SK-N-SH treated with all-trans-retinoic acid at 6 μM for 48 hours (cell line): ENCODE measurements at regions not wholly inside any gene's neighbourhood (a gene's known extent, or its start where the extent isn't known, plus 50 kb on each side); places are given as distances from the start of the nearest gene placed in this dataset.

ENCODE experiments used
- ATAC-seq: fragments of 200-7000 bp; cut with Tn5 transposase; 3 replicates; pipeline ENCODE4 v1.9.1; 2020; ENCODE audit warnings: mild to moderate bottlenecking, moderate library complexity
- ARNTL ChIP-seq: fragments of 450-650 bp; formaldehyde crosslinking; IDR thresholded peaks from 2 replicates; pipeline ENCODE4 v1.5.0; 2020; ENCODE audit warnings: low read depth, mild to moderate bottlenecking, moderate library complexity, borderline replicate concordance
- BACH2 ChIP-seq: fragments of 250-450 bp; sonication (Bioruptor Pico); IDR thresholded peaks from 2 replicates; pipeline ENCODE4 v1.9.0; 2021; ENCODE audit warnings: mild to moderate bottlenecking, borderline replicate concordance
- CSDC2 ChIP-seq: fragments of 250-450 bp; sonication (Bioruptor Pico); IDR thresholded peaks from 2 replicates; pipeline ENCODE4 v1.5.0; 2020; ENCODE audit warnings: mild to moderate bottlenecking, moderate library complexity
- ESRRG ChIP-seq: fragments of 250-450 bp; sonication (Bioruptor Pico); IDR thresholded peaks from 2 replicates; pipeline ENCODE4 v1.6.1; 2021; ENCODE audit warnings: mild to moderate bottlenecking
- GLIS3 ChIP-seq: fragments of 250-450 bp; sonication (Bioruptor Pico); IDR thresholded peaks from 2 replicates; pipeline ENCODE4 v1.5.0; 2020; ENCODE audit warnings: mild to moderate bottlenecking, moderate library complexity
- ISL1 ChIP-seq: fragments of 250-450 bp; sonication (Bioruptor Pico); IDR thresholded peaks from 2 replicates; pipeline ENCODE4 v2.1.2; 2022; ENCODE audit warnings: mild to moderate bottlenecking, moderate library complexity
- OSR1 ChIP-seq: fragments of 250-450 bp; sonication (Bioruptor Pico); IDR thresholded peaks from 2 replicates; pipeline ENCODE4 v1.8.0; 2022; ENCODE audit warnings: moderate library complexity, mild to moderate bottlenecking, inconsistent platforms
- PPARA ChIP-seq: fragments of 250-450 bp; sonication (Bioruptor Pico); IDR thresholded peaks from 2 replicates; pipeline ENCODE4 v1.5.0; 2020; ENCODE audit warnings: mild to moderate bottlenecking, borderline replicate concordance
- RARB ChIP-seq: fragments of 250-450 bp; sonication (Bioruptor Pico); IDR thresholded peaks from 2 replicates; pipeline ENCODE4 v1.8.0; 2021; ENCODE audit warnings: mild to moderate bottlenecking, moderate library complexity
- SNAI2 ChIP-seq: fragments of 250-450 bp; sonication (Bioruptor Pico); IDR thresholded peaks from 2 replicates; pipeline ENCODE4 v1.5.0; 2020; ENCODE audit warnings: mild to moderate bottlenecking, moderate library complexity
- TCF4 ChIP-seq: fragments of 250-450 bp; sonication (Bioruptor Pico); IDR thresholded peaks from 2 replicates; pipeline ENCODE4 v1.8.0; 2021; ENCODE audit warnings: mild to moderate bottlenecking, moderate library complexity, borderline replicate concordance
- TOX ChIP-seq: fragments of 250-450 bp; sonication (Bioruptor Pico); IDR thresholded peaks from 2 replicates; pipeline ENCODE4 v1.8.0; 2021; ENCODE audit warnings: mild to moderate bottlenecking, moderate library complexity, borderline replicate concordance
- ZFP3 ChIP-seq: fragments of 250-450 bp; sonication (Bioruptor Pico); IDR thresholded peaks from 2 replicates; pipeline ENCODE4 v1.5.0; 2020; ENCODE audit warnings: mild to moderate bottlenecking, moderate library complexity
- ZFP30 ChIP-seq: fragments of 450-650 bp; formaldehyde crosslinking; IDR thresholded peaks from 2 replicates; pipeline ENCODE4 v1.5.0; 2022; ENCODE audit warnings: mild to moderate bottlenecking, moderate library complexity
- ZNF565 ChIP-seq: fragments of 450-650 bp; formaldehyde crosslinking; conservative IDR thresholded peaks from 2 replicates; pipeline ENCODE4 v1.5.0; 2020; ENCODE audit warnings: low read depth, mild to moderate bottlenecking, moderate library complexity
- ZNF70 ChIP-seq: fragments of 450-650 bp; formaldehyde crosslinking; IDR thresholded peaks from 2 replicates; pipeline ENCODE4 v1.5.0; 2020; ENCODE audit warnings: mild to moderate bottlenecking, moderate library complexity
- ZNF8 ChIP-seq: fragments of 450-650 bp; formaldehyde crosslinking; IDR thresholded peaks from 2 replicates; pipeline ENCODE4 v1.5.0; 2020; ENCODE audit warnings: mild to moderate bottlenecking, moderate library complexity
- TF ChIP-seq, protein P1 (sequence below): fragments of 250-450 bp; sonication (Bioruptor Pico); IDR thresholded peaks from 2 replicates; pipeline ENCODE4 v1.5.1; 2021; ENCODE audit warnings: mild to moderate bottlenecking, moderate library complexity
- TF ChIP-seq, protein P2 (sequence below): fragments of 250-450 bp; sonication (Bioruptor Pico); IDR thresholded peaks from 2 replicates; pipeline ENCODE4 v1.8.0; 2021; ENCODE audit warnings: low read depth, mild to moderate bottlenecking, moderate library complexity, borderline replicate concordance
- TF ChIP-seq, protein P3 (sequence below): fragments of 250-450 bp; sonication (Bioruptor Pico); IDR thresholded peaks from 2 replicates; pipeline ENCODE4 v1.5.0; 2020; ENCODE audit warnings: mild to moderate bottlenecking, moderate library complexity
- TF ChIP-seq, protein P4 (sequence below): fragments of 250-450 bp; sonication (Bioruptor Pico); IDR thresholded peaks from 2 replicates; pipeline ENCODE4 v1.5.1; 2020; ENCODE audit warnings: low read depth, mild to moderate bottlenecking, moderate library complexity
- TF ChIP-seq, protein P5 (sequence below): fragments of 250-450 bp; sonication (Bioruptor Pico); IDR thresholded peaks from 2 replicates; pipeline ENCODE4 v1.8.0; 2020; ENCODE audit warnings: mild to moderate bottlenecking, moderate library complexity, borderline replicate concordance

DNA sequence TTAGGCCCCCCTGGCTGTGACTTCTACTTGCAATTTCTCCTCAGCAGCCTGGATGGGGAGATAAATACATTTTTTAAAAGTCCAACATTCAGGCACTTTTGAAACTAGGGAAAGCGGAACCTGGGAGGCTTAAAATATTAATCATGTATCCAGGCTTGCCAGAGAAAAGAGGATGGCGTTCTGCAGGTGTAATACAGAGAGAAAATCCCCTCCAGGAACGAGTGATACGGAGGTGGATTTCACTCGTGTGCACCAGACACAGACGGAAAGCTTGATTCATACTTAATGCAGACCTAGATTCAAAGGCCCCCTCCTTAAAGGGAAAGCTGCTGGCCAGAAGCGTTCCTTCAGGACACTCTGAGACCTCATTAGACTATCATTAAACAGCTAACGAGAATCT lies 354.0 kb upstream of the BOD1L1 start:
- TF ChIP-seq, protein P1, sequence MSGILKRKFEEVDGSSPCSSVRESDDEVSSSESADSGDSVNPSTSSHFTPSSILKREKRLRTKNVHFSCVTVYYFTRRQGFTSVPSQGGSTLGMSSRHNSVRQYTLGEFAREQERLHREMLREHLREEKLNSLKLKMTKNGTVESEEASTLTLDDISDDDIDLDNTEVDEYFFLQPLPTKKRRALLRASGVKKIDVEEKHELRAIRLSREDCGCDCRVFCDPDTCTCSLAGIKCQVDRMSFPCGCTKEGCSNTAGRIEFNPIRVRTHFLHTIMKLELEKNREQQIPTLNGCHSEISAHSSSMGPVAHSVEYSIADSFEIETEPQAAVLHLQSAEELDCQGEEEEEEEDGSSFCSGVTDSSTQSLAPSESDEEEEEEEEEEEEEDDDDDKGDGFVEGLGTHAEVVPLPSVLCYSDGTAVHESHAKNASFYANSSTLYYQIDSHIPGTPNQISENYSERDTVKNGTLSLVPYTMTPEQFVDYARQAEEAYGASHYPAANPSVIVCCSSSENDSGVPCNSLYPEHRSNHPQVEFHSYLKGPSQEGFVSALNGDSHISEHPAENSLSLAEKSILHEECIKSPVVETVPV: no peak
- TF ChIP-seq, protein P2, sequence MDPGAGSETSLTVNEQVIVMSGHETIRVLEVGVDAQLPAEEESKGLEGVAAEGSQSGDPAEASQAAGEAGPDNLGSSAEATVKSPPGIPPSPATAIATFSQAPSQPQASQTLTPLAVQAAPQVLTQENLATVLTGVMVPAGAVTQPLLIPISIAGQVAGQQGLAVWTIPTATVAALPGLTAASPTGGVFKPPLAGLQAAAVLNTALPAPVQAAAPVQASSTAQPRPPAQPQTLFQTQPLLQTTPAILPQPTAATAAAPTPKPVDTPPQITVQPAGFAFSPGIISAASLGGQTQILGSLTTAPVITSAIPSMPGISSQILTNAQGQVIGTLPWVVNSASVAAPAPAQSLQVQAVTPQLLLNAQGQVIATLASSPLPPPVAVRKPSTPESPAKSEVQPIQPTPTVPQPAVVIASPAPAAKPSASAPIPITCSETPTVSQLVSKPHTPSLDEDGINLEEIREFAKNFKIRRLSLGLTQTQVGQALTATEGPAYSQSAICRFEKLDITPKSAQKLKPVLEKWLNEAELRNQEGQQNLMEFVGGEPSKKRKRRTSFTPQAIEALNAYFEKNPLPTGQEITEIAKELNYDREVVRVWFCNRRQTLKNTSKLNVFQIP (CRISPR knock-in tag): no peak
- TF ChIP-seq ZNF565: no peak
- TF ChIP-seq ZFP3 (CRISPR knock-in tag): no peak
- TF ChIP-seq, protein P3, sequence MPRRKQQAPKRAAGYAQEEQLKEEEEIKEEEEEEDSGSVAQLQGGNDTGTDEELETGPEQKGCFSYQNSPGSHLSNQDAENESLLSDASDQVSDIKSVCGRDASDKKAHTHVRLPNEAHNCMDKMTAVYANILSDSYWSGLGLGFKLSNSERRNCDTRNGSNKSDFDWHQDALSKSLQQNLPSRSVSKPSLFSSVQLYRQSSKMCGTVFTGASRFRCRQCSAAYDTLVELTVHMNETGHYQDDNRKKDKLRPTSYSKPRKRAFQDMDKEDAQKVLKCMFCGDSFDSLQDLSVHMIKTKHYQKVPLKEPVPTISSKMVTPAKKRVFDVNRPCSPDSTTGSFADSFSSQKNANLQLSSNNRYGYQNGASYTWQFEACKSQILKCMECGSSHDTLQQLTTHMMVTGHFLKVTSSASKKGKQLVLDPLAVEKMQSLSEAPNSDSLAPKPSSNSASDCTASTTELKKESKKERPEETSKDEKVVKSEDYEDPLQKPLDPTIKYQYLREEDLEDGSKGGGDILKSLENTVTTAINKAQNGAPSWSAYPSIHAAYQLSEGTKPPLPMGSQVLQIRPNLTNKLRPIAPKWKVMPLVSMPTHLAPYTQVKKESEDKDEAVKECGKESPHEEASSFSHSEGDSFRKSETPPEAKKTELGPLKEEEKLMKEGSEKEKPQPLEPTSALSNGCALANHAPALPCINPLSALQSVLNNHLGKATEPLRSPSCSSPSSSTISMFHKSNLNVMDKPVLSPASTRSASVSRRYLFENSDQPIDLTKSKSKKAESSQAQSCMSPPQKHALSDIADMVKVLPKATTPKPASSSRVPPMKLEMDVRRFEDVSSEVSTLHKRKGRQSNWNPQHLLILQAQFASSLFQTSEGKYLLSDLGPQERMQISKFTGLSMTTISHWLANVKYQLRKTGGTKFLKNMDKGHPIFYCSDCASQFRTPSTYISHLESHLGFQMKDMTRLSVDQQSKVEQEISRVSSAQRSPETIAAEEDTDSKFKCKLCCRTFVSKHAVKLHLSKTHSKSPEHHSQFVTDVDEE: no peak
- no peak for TF ChIP-seq PPARA (CRISPR knock-in tag)
- no peak for TF ChIP-seq ZNF8 (CRISPR knock-in tag)
- no peak for TF ChIP-seq TOX (CRISPR knock-in tag)
- TF ChIP-seq CSDC2 (CRISPR knock-in tag): no peak
- TF ChIP-seq TCF4: no peak
- TF ChIP-seq RARB: no peak
- no peak for TF ChIP-seq ISL1 (CRISPR knock-in tag)
- TF ChIP-seq BACH2 (CRISPR knock-in tag): no peak
- TF ChIP-seq GLIS3 (CRISPR knock-in tag): no peak
- TF ChIP-seq ZNF70 (CRISPR knock-in tag): no peak
- ATAC-seq: no peak

DNA sequence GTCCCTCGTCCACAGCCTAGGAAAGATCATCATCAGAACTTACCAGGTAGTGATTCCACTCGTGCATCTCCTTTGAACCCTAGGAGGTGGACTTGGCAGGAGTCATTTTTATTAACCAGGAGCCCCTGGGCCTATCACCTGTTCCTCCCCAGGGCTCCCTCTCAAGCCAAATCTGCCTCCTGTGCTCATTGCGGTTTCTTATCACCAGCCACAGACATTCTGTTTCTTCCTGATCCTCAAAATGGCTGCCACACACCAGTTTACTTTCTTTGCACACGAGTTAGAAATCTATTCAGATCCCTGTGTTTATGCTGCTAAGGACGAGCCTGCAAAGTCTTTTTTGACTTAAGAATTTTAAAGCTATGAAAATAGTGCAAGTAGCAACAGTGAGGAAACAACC lies 354.5 kb upstream of the BOD1L1 start:
- no peak for ATAC-seq
- no peak for TF ChIP-seq ZNF70 (CRISPR knock-in tag)
- no peak for TF ChIP-seq GLIS3 (CRISPR knock-in tag)
- TF ChIP-seq ISL1 (CRISPR knock-in tag): no peak
- TF ChIP-seq CSDC2 (CRISPR knock-in tag): no peak
- TF ChIP-seq TCF4: no peak
- TF ChIP-seq ZNF8 (CRISPR knock-in tag): no peak
- TF ChIP-seq RARB: no peak
- TF ChIP-seq, protein P2 (CRISPR knock-in tag): no peak
- TF ChIP-seq OSR1 (CRISPR knock-in tag): no peak
- TF ChIP-seq, protein P4, sequence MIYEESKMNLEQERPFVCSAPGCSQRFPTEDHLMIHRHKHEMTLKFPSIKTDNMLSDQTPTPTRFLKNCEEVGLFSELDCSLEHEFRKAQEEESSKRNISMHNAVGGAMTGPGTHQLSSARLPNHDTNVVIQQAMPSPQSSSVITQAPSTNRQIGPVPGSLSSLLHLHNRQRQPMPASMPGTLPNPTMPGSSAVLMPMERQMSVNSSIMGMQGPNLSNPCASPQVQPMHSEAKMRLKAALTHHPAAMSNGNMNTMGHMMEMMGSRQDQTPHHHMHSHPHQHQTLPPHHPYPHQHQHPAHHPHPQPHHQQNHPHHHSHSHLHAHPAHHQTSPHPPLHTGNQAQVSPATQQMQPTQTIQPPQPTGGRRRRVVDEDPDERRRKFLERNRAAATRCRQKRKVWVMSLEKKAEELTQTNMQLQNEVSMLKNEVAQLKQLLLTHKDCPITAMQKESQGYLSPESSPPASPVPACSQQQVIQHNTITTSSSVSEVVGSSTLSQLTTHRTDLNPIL: no peak
- TF ChIP-seq, protein P5, sequence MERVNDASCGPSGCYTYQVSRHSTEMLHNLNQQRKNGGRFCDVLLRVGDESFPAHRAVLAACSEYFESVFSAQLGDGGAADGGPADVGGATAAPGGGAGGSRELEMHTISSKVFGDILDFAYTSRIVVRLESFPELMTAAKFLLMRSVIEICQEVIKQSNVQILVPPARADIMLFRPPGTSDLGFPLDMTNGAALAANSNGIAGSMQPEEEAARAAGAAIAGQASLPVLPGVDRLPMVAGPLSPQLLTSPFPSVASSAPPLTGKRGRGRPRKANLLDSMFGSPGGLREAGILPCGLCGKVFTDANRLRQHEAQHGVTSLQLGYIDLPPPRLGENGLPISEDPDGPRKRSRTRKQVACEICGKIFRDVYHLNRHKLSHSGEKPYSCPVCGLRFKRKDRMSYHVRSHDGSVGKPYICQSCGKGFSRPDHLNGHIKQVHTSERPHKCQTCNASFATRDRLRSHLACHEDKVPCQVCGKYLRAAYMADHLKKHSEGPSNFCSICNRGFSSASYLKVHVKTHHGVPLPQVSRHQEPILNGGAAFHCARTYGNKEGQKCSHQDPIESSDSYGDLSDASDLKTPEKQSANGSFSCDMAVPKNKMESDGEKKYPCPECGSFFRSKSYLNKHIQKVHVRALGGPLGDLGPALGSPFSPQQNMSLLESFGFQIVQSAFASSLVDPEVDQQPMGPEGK (CRISPR knock-in tag): no peak
- no peak for TF ChIP-seq BACH2 (CRISPR knock-in tag)
- no peak for TF ChIP-seq PPARA (CRISPR knock-in tag)
- TF ChIP-seq ZFP30 (CRISPR knock-in tag): no peak
- no peak for TF ChIP-seq ZFP3 (CRISPR knock-in tag)
- TF ChIP-seq ARNTL (CRISPR knock-in tag): no peak
- TF ChIP-seq ESRRG: no peak
- TF ChIP-seq SNAI2 (CRISPR knock-in tag): no peak
